ENCODE measurements at regions not wholly inside any gene's neighbourhood (a gene's known extent, or its start where the extent isn't known, plus 50 kb on each side); places are given as distances from the start of the nearest gene placed in this dataset.

DNA sequence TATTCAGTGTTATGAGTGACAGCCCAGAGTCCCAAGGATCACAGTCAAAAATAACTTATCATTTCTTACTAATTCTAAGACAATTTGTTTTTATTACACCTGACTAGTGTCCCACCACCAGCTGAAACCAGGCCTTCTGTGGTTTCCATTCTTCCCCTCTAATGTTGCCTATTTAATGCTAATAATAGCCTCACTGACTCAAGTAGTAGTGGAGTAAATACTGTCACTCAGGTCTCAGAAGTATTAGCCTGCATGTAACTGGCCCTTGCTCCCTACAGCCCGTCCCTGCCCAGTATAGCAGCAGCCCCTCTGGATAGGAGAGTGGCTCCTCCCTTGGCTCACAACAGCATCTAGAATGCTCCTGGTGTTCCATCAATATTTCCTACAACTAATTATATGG, 665.5 kb downstream of the NTRK3 start:
- intact Hi-C loops (cut with micrococcal nuclease): loop anchor here (10.0 kb wide), 1 partner anchor 976 kb away; no protein-coding TSS in a partner anchor

DNA sequence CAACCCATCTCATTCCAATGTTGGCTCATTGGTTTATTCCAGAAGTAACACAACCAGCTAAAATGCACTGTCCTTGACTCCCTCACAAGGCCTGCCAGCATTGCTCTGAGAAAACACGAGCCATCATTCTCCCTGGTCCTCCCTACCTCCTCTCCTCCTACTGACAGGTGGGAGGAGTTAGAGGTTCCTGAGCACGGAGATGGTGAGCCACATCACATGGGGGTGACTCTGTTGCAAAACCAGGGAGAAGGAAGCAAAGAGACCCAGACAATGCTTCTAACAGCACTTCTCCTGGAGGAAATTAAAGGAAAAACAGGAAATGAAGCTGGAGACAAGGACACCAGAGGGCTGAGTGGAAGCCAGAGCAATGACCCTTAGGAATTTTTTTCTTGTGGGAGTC, 667.4 kb downstream of the NTRK3 start:
- intact Hi-C loops (cut with micrococcal nuclease): no loop called here

DNA sequence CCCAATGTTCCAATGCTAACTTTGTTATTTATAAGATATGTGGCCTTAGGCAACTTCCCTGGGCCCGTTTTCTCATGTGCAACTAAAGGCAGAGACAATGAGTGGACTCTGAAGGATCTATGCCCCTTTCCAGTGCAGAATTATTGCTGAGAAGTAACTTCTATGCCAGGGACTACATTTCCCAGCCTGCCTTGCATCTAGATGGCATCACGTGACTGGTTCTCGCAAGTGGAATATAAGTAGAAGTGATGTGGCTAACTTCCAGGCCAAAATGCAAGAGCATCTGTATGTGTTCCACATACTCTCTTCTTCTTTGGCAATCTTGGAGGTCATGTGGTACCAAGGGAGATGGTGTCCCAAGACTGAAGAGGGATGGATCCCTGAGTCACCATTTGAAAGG, 674.4 kb downstream of the NTRK3 start:
- intact Hi-C loops (cut with micrococcal nuclease): no loop called here

DNA sequence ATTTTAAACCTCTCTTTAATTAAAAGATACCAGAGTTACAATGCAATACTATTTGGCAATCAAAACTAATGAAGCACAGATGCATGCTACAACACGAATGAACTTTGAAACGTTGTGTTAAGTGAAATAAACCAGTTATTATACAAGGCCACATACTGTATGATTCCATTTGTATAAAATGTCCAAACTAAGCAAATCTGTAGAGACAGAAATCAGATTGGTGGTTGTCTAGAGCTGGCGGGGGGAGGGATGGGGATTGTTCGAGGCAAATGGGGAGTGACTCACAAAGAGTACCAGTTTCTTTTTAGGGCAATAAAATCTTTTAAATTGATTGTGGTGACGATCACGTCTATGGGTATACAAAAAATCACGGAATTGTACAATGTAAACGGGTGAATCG, 677.0 kb downstream of the NTRK3 start:
- intact Hi-C loops (cut with micrococcal nuclease): no loop called here

DNA sequence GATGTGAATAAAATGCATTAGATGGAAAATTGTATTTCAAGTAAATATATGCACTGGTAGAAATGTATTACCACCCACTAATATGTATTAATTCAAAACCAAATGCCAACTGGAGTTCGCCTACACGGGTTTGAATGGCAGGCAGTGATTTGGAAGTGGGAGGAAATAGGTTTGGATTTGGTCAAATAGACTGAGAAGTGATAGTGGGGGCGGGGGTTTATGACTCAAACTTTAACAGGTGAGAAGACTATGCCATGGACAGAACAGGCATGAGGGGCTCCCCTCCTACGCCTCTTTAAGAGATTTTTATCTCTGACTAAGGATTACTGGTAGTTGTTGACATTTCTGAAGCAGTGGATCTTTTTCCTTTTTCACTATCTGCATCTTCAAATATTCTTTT, 677.8 kb downstream of the NTRK3 start:
- intact Hi-C loops (cut with micrococcal nuclease): no loop called here

GRCh38 chr15:87577336-87577735, 679.2 kb downstream of the NTRK3 start:
- intact Hi-C loops (cut with micrococcal nuclease): no loop called here

GRCh38 chr15:87576486-87577176, 679.9 kb downstream of the NTRK3 start:
- intact Hi-C loops (cut with micrococcal nuclease): no loop called here

GRCh38 chr15:87575896-87576473, 680.6 kb downstream of the NTRK3 start:
- intact Hi-C loops (cut with micrococcal nuclease): no loop called here

DNA sequence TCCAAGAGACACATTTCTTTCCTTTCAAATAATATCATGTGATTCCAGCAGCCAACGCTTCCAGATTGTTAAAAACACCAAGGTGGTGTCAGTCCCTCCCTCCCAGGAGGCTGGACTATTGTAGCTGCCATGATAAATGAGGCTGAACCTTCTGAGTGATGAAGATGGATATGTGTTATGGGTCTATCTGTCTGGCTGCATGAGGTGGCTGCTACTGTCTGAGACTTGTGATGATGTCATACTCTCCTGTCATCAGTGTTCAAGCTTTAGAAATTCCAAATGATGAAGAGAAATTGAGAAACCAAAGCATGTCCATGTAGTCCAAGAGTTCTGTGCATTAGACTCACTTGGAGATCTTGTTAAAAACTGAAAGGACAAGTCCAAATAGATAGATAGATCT, 683.0 kb downstream of the NTRK3 start:
- intact Hi-C loops (cut with micrococcal nuclease): no loop called here

DNA sequence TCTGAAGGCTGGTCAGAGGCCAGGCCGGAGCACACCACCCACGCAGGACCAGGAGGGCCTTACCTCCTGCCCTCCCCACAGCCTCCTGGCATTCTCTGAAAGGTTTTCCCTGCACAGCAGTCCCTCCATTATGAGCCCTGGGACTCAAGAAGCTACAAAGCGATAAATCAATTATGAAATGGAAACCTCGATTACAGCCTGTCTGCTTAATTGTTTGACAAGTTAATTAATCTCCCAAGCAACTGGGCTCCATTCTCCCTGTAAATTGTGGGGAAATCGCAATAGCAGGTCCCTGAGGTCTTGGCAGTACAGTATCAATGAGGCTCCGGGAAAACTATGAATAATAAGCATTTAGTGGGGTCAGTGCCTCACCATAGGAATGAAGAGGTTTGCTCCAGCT, 683.5 kb downstream of the NTRK3 start:
- intact Hi-C loops (cut with micrococcal nuclease): no loop called here

DNA sequence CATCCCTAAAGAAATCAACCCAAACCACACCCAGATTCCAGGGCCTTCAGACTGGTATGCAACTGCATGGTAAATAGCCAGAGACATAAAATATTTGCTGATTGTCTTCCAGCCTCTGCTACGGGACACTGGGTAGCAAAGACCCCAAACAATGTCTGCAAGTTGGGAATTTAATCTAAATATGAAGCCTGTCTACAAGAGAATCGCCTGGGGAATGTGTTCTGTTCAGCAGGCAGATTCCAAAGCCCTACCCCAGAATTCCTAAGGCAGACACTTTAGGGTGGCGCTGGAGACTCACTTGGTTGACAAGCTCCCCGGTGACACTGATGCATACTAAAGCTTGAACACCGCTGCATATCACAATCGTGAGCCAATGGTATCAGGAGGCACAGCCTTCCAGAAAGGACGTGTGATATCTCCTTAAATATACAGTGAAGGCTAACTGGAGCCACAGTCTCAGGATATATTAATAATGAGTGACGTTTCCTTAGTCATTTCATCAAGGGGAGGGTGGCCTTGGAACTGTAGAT, 684.1 kb downstream of the NTRK3 start:
- intact Hi-C loops (cut with micrococcal nuclease): no loop called here

GRCh38 chr15:87570206-87570605, 686.3 kb downstream of the NTRK3 start:
- intact Hi-C loops (cut with micrococcal nuclease): no loop called here

GRCh38 chr15:87569581-87569980, 687.0 kb downstream of the NTRK3 start:
- intact Hi-C loops (cut with micrococcal nuclease): no loop called here

DNA sequence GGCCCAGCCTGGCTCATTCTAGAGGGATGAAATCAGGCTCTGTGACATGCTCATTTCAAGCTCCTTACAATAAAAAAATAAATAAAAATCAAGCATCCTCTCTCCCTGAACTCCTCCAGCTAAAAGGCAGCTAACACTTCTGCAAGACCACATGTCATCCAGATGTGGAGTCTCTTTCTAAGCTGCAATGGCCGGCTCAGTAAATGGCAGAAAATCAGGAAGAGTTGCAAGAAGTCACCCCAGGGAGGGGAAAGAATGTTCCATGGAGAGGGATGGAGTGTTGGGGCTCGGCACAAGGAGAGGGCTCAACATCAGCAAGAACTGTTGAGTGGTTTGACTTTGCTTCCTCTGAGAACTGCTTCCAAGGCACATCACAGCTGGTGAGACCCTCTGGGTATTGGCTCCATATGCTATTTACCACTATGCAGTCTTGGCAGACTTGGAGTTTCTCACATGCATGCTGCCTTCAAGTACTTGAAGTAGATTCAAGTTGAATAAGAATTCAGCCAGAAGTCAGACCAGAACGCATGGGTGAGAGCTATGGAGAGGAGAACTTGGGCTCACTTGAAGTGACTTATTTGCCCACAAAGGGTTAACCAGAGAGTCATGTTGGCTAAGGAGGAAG, 689.0 kb downstream of the NTRK3 start:
- intact Hi-C loops (cut with micrococcal nuclease): no loop called here

- intact Hi-C loops (cut with micrococcal nuclease): no loop called here
These were observed 690.3 kb downstream of the NTRK3 start for GRCh38 chr15:87566236-87566635.

GRCh38 chr15:87564681-87565080, 691.9 kb downstream of the NTRK3 start:
- intact Hi-C loops (cut with micrococcal nuclease): no loop called here

- intact Hi-C loops (cut with micrococcal nuclease): no loop called here
These were observed 692.7 kb downstream of the NTRK3 start for GRCh38 chr15:87563869-87564268.

DNA sequence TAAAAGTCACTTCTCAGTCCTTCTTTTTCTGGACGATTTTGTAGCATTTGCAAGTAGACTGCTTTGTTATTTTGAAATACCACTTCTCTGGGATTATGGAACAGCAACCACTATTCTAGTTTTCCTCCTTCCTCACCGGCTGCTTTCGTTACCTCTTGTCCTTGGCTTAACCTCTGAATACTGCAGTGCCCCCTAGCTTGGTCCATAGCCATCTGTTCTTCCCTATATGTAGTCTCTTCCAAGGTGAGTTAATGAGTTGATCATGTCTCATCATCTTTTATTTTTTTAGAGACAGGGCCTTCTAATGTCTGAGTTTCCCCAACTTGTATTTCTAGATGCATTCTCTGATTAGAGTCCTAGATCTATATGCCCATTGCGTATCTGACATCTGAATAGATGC, 694.3 kb downstream of the NTRK3 start:
- intact Hi-C loops (cut with micrococcal nuclease): no loop called here

GRCh38 chr15:87561641-87562040, 694.9 kb downstream of the NTRK3 start:
- intact Hi-C loops (cut with micrococcal nuclease): no loop called here

DNA sequence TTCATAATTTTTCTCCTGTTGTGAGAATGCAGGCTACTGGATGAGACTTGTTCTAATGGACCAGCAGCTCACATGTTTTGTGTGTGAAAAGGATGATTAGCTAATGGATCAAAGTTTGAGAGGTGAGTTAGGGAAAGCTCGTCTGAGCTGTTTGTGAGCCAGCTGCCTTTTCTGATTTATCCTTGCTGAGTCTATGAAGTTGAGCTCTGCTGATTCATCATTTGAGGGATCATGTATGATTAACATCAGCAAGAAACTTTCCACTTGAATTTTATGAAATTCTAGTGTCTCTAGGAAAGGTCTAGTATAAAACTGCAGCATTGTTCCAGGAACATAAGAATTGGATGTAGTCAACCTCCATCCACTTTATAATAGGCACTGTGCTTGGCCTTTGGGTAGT, 698.7 kb downstream of the NTRK3 start:
- intact Hi-C loops (cut with micrococcal nuclease): no loop called here

DNA sequence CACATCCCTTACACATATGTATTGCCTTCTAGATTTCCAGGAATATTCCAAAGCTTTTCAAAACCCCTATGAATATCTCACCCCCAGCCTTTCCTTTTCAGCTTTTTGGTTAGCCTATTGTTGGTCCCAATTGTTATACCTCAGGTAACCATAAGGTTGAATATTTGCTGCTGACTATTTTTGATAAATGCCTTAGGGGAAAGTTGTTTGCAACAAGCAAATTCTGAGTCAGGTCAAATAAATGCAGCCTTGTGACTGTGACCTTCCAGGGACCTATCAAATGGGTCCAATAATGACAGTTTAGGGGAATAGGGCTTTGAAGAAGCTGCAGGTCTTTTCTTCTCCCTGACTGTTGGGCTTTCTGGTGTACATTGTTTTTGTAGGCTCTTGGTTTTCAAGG, 699.7 kb downstream of the NTRK3 start:
- intact Hi-C loops (cut with micrococcal nuclease): no loop called here

DNA sequence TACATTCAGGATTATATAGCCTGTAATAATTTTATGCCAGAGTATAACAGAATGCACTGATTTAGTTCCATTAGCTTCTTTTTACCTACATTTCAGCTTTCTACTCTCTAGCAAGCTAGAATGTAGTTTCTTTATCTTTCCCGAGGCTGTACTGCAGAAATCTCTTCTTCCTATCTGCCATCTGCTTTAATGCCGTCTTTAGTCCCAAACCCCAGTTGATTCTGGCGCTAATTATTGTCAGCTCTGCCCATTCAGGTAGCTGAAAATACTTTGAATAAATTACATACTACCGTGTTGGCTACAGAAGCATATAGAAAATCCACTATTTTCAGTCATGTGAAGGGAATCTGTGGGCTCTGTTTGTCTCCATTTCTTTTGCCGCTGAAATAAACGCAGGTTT, 706.7 kb downstream of the NTRK3 start:
- intact Hi-C loops (cut with micrococcal nuclease): no loop called here

- intact Hi-C loops (cut with micrococcal nuclease): no loop called here
These were observed 707.2 kb downstream of the NTRK3 start for GRCh38 chr15:87549296-87549695.
